PC-9 (cell line): ENCODE measurements at regions not wholly inside any gene's neighbourhood (a gene's known extent, or its start where the extent isn't known, plus 50 kb on each side); places are given as distances from the start of the nearest gene placed in this dataset.

Experiments used
- BruUV-seq: library from RNA; stranded (reverse); fragments of 400-500 nt; replicated peaks from 2 replicates; lab custom pipeline; 2021; lab: Mats Ljungman, UMichigan
- CTCF ChIA-PET: fragments of 300-600 bp; sonication (Branson Sonifier 250); formaldehyde crosslinking; loops from one replicate; lab custom pipeline; 2022; ENCODE audit warnings: antibody characterized with exemption; lab: Charles Lee
- POLR2A ChIA-PET: fragments of 300-600 bp; sonication (Branson Sonifier 250); formaldehyde crosslinking; loops from one replicate; lab custom pipeline; 2022; ENCODE audit warnings: antibody characterized with exemption; ENCODE audit not compliant: unreplicated experiment; lab: Charles Lee
- DNase-seq, 2 experiments: peaks; one replicate each; pipeline versions ENCODE4 v3.0.0 to v3.0.0-alpha.2; 2015 to 2022; ENCODE audit warnings: mixed read lengths in 1 of 2
- H2AFZ ChIP-seq: fragments of 200-600 bp; sonication (generic); 2 replicates; pipeline ENCODE4 v1.8.1; 2017; ENCODE audit warnings: antibody characterized with exemption
- H3F3A ChIP-seq: fragments of 200-600 bp; sonication (generic); 2 replicates; pipeline ENCODE4 v1.8.1; 2017; ENCODE audit warnings: antibody characterized with exemption, mild to moderate bottlenecking, low read depth; ENCODE audit not compliant: insufficient read depth
- H3K27ac ChIP-seq: fragments of 200-600 bp; sonication (generic); 2 replicates; pipeline ENCODE4 v1.6.1; 2016; ENCODE audit warnings: mixed run types
- H3K27me3 ChIP-seq: fragments of 200-600 bp; sonication (generic); 2 replicates; pipeline ENCODE4 v1.6.1; 2016; ENCODE audit warnings: low read depth, mixed run types; ENCODE audit not compliant: insufficient read depth
- H3K36me3 ChIP-seq: fragments of 200-600 bp; sonication (generic); 2 replicates; pipeline ENCODE4 v1.6.1; 2016; ENCODE audit warnings: low read depth, mixed run types
- H3K4me1 ChIP-seq: fragments of 200-600 bp; sonication (generic); replicated peaks from 2 replicates; pipeline ENCODE4 v1.6.1; 2016; ENCODE audit warnings: mixed run types; ENCODE audit not compliant: insufficient read depth
- H3K4me2 ChIP-seq: fragments of 200-600 bp; sonication (generic); 2 replicates; pipeline ENCODE4 v1.6.1; 2017; ENCODE audit warnings: mixed run types
- H3K4me3 ChIP-seq: fragments of 200-600 bp; sonication (generic); 2 replicates; pipeline ENCODE4 v1.6.1; 2016; ENCODE audit warnings: mixed run types
- H3K79me2 ChIP-seq: fragments of 200-600 bp; sonication (generic); 2 replicates; pipeline ENCODE4 v1.6.1; 2017; ENCODE audit warnings: low read depth, mixed run types
- H3K9me2 ChIP-seq: fragments of 200-600 bp; sonication (generic); 2 replicates; pipeline ENCODE4 v1.8.1; 2017; ENCODE audit warnings: mild to moderate bottlenecking; ENCODE audit not compliant: insufficient read depth
- H3K9me3 ChIP-seq: fragments of 200-600 bp; sonication (generic); 2 replicates; pipeline ENCODE4 v1.8.1; 2016; ENCODE audit warnings: low read depth; ENCODE audit not compliant: insufficient read depth
- H4K20me1 ChIP-seq: fragments of 200-600 bp; sonication (generic); 2 replicates; pipeline ENCODE4 v1.8.1; 2017; ENCODE audit not compliant: insufficient read depth
- EZH2 ChIP-seq: fragments of 200-600 bp; sonication (generic); IDR thresholded peaks from 2 replicates; pipeline ENCODE4 v1.8.0; 2017; ENCODE audit warnings: antibody characterized with exemption, low read depth
- intact Hi-C: fragments of 100-400 bp; cut with micrococcal nuclease; formaldehyde crosslinking; loops from one replicate; pipeline ENCODE4 v1.10.0; 2022; ENCODE audit not compliant: unreplicated experiment
- TF ChIP-seq, protein P1 (sequence below): fragments of 200-600 bp; sonication (generic); conservative IDR thresholded peaks from 2 replicates; pipeline ENCODE4 v1.6.1; 2017; ENCODE audit warnings: mixed run types, antibody characterized with exemption, mild to moderate bottlenecking, moderate library complexity

DNA sequence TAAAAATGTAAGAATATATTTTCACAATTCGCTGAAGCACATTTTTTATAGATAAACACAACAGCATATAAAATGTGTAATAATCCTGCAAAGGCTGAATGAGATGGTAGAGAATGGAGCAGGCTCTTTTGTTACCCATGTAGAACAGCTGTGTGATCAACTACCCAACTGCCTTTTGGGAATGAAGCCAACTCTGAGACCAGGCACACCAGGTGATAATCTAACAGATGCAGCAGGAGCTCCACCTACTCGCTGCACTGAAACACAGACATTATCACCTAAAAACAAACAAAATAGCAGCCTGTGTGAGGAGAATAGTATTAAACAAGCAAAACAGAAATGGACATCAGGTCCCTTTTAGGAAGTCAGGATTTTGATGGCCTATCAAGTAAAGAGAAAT lies 183.3 kb downstream of the CCDC59 start:
- no peak overlapping the region for H3K4me3 ChIP-seq
- no TSS peak for BruUV-seq
- no peak overlapping the region for H3K27ac ChIP-seq
- H3K9me2 ChIP-seq, result no peaks in the 10 kb centered on the region
- no peak overlapping the region for H2AFZ ChIP-seq
- CTCF ChIA-PET, result no interaction called here
- TF ChIP-seq, protein P1, sequence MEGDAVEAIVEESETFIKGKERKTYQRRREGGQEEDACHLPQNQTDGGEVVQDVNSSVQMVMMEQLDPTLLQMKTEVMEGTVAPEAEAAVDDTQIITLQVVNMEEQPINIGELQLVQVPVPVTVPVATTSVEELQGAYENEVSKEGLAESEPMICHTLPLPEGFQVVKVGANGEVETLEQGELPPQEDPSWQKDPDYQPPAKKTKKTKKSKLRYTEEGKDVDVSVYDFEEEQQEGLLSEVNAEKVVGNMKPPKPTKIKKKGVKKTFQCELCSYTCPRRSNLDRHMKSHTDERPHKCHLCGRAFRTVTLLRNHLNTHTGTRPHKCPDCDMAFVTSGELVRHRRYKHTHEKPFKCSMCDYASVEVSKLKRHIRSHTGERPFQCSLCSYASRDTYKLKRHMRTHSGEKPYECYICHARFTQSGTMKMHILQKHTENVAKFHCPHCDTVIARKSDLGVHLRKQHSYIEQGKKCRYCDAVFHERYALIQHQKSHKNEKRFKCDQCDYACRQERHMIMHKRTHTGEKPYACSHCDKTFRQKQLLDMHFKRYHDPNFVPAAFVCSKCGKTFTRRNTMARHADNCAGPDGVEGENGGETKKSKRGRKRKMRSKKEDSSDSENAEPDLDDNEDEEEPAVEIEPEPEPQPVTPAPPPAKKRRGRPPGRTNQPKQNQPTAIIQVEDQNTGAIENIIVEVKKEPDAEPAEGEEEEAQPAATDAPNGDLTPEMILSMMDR, result no peak
- TF ChIP-seq EZH2, result no peak
- no peaks in the 10 kb centered on the region for H3K9me3 ChIP-seq
- H3K4me2 ChIP-seq, result no peak overlapping the region
- no peaks in the 10 kb centered on the region for H3K36me3 ChIP-seq
- H4K20me1 ChIP-seq, result no peaks in the 10 kb centered on the region
- intact Hi-C loops, result no loop called here
- POLR2A ChIA-PET, result no interaction called here
- no peaks in the 10 kb centered on the region for H3K79me2 ChIP-seq
- no peak for DNase-seq
- no peaks in the 10 kb centered on the region for H3K27me3 ChIP-seq
- H3F3A ChIP-seq, result no peaks in the 10 kb centered on the region
- no peaks in the 10 kb centered on the region for H3K4me1 ChIP-seq

DNA sequence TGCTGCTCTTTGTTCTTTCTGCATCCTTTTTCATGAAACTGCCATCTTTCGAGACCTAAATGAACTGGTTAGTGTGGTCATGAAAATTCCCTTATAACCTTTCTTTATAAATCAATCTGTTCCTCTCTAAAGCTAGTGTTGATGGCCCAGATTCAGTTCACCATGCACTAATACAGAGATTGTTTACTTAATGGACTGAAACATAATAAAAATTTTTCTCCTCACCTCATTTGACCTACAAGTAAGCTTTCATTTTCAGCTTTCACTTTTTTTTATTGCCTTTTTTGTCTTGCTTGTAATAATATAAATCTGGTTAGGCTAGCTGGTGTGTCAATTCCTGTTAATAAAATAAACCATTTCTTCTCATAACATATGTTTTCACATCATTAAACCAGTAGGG lies 183.8 kb downstream of the CCDC59 start:
- ChIA-PET POLR2A (no interaction called here), CTCF (no interaction called here)
- BruUV-seq, result no TSS peak
- H3K4me2 ChIP-seq, result no peak overlapping the region
- H4K20me1 ChIP-seq, result no peaks in the 10 kb centered on the region
- H3K79me2 ChIP-seq, result no peaks in the 10 kb centered on the region
- H3K36me3 ChIP-seq, result no peaks in the 10 kb centered on the region
- no peak overlapping the region for H3K4me3 ChIP-seq
- H3K27ac ChIP-seq, result no peak overlapping the region
- H2AFZ ChIP-seq, result no peak overlapping the region
- no peaks in the 10 kb centered on the region for H3K27me3 ChIP-seq
- H3K9me3 ChIP-seq, result no peaks in the 10 kb centered on the region
- intact Hi-C loops, result no loop called here
- H3K9me2 ChIP-seq, result no peaks in the 10 kb centered on the region
- H3F3A ChIP-seq, result no peaks in the 10 kb centered on the region
- no peaks in the 10 kb centered on the region for H3K4me1 ChIP-seq
- no peak for TF ChIP-seq EZH2
- TF ChIP-seq, protein P1, result no peak
- no peak for DNase-seq

DNA sequence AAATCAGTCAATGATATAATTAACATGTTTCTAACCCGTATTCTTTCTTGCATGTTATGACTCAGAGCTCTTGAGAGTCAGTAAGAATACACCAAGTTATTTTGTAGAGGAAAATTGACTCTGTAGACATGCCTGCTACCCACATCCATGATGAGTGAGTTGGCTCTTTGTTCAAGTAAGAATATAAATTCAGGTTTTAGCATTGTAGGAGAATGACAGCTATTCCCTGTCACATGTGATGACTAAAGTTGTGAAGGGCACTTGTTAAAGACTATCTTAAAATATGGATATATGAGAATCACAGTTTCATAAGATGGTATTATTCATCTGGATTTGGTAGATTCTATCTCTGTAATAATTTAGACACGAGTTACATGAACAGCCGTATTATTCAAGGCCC lies 209.1 kb downstream of the CCDC59 start:
- no peaks in the 10 kb centered on the region for H3K9me3 ChIP-seq
- H4K20me1 ChIP-seq, result no peaks in the 10 kb centered on the region
- H2AFZ ChIP-seq, result no peak overlapping the region
- intact Hi-C loops, result no loop called here
- no peak for DNase-seq
- no peaks in the 10 kb centered on the region for H3K4me1 ChIP-seq
- H3K4me3 ChIP-seq, result no peak overlapping the region
- CTCF ChIA-PET, result no interaction called here
- H3K9me2 ChIP-seq, result no peaks in the 10 kb centered on the region
- no peak overlapping the region for H3K4me2 ChIP-seq
- POLR2A ChIA-PET, result no interaction called here
- no peak for TF ChIP-seq EZH2
- TF ChIP-seq, protein P1, result no peak
- no peaks in the 10 kb centered on the region for H3K36me3 ChIP-seq
- H3F3A ChIP-seq, result no peaks in the 10 kb centered on the region
- H3K79me2 ChIP-seq, result no peaks in the 10 kb centered on the region
- H3K27me3 ChIP-seq, result no peaks in the 10 kb centered on the region
- no peak overlapping the region for H3K27ac ChIP-seq
- no TSS peak for BruUV-seq
